Large intestine (tissue), 3 donors: ENCODE measurements at regions not wholly inside any gene's neighbourhood (a gene's known extent, or its start where the extent isn't known, plus 50 kb on each side); places are given as distances from the start of the nearest gene placed in this dataset.

ENCODE experiments used
- DNase-seq, 2 donors: peaks; one replicate each; pipeline versions ENCODE4 v3.0.0 to v3.0.0-alpha.2; 2013
- H3K27ac ChIP-seq: one replicate; pipeline ENCODE4 v1.5.1; 2013; ENCODE audit warnings: low read length
- H3K27me3 ChIP-seq: 2 replicates; pipeline ENCODE4 v1.6.1; 2013; ENCODE audit warnings: low read length; ENCODE audit not compliant: control insufficient read depth, insufficient read depth
- H3K36me3 ChIP-seq: 2 replicates; pipeline ENCODE4 v1.6.1; 2013; ENCODE audit warnings: low read length; ENCODE audit not compliant: control insufficient read depth, insufficient read depth
- H3K4me1 ChIP-seq: one replicate; pipeline ENCODE4 v1.6.1; 2013; ENCODE audit warnings: low read length; ENCODE audit not compliant: control insufficient read depth, insufficient read depth
- H3K4me3 ChIP-seq: one replicate; pipeline ENCODE4 v1.5.1; 2013; ENCODE audit warnings: low read length
- H3K9me3 ChIP-seq: one replicate; pipeline ENCODE4 v1.6.1; 2013; ENCODE audit warnings: mild to moderate bottlenecking, low read depth, low read length, moderate library complexity; ENCODE audit not compliant: control insufficient read depth
- WGBS: methylation state at CpG from one replicate; pipeline ENCODE4 v1.1.5; 2013; ENCODE audit warnings: low lambda C conversion rate; ENCODE audit not compliant: insufficient coverage; 5-methylcytosine and 5-hydroxymethylcytosine counted together

GRCh38 chr5:118451697-118452247 lies 536.6 kb downstream of the DTWD2 start:
- no peak for DNase-seq
- H3K27me3 ChIP-seq = no peaks in the 10 kb centered on the region
- no peak overlapping the region for H3K4me3 ChIP-seq
- H3K9me3 ChIP-seq = no peaks in the 10 kb centered on the region
- H3K4me1 ChIP-seq = no peaks in the 10 kb centered on the region
- H3K27ac ChIP-seq = no peak overlapping the region
- no CpG with 5 or more reads among the region's 3 CpGs for WGBS
- H3K36me3 ChIP-seq = no peaks in the 10 kb centered on the region

DNA sequence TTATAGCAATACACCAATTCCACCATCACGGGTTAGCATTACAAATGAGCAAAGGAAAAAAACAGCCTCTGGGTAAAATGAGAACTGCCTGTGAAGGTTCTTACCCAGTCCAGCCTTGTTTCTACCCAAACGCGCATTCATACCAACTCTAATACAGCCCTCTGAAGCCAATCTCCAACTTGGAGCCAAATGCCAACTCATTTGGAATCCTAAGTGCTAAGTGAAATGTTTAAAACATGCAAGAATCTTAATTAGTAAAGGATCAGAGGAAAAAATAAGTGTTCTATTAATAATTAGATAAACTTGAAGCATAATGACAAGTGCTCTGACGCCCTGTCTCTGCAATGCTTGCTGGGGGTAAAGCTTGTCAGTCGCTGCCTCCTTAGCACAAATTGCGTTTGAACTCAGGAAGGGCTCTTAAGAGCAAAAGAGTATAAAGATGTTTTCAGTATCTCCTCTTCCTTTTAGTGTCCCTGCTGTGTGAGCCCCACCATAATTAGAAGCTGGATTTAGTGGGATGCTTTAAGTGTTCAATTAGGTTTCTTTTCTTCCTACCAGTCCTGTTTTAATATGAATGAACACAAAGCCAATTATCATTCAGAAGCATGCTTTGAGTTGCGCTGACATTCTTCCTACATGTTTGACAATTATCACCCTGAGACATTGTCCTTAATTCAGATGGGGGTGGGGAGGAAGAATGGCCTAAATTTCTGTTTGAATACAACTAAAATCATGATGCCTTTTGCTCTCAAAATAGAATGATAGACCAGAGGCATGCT lies 537.6 kb downstream of the DTWD2 start:
- H3K27me3 ChIP-seq = no peaks in the 10 kb centered on the region
- no peaks in the 10 kb centered on the region for H3K36me3 ChIP-seq
- H3K9me3 ChIP-seq = no peaks in the 10 kb centered on the region
- no peak overlapping the region for H3K4me3 ChIP-seq
- no peak overlapping the region for H3K27ac ChIP-seq
- no peaks in the 10 kb centered on the region for H3K4me1 ChIP-seq
- no CpG with 5 or more reads among the region's 7 CpGs for WGBS
- DNase-seq = no peak

DNA sequence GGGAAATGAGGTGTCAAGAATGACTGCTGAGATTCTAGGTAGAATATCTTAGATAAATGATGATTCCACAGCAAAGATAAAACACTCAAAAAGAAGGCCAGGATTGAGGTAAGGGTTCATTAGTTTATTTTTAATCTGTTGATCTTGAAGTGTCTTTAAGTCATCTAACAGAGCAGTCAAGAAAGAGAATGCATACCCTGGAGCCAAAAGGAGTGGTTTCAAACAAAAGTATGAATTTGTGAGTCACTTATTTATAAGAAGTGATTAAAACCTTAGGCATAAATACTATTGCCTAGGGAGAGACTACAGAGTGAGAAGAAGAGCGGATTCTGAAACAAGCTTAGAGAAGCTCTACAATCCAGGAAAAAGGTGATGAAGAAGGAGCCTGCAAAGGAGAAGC lies 541.0 kb downstream of the DTWD2 start:
- no CpG with 5 or more reads among the region's 1 CpG for WGBS

GRCh38 chr5:118441956-118442355 lies 546.4 kb downstream of the DTWD2 start:
- H3K9me3 ChIP-seq = no peaks in the 10 kb centered on the region
- no CpG with 5 or more reads among the region's 2 CpGs for WGBS
- no peak overlapping the region for H3K4me3 ChIP-seq
- no peaks in the 10 kb centered on the region for H3K27me3 ChIP-seq
- no peaks in the 10 kb centered on the region for H3K4me1 ChIP-seq
- no peak overlapping the region for H3K27ac ChIP-seq
- H3K36me3 ChIP-seq = no peaks in the 10 kb centered on the region
- no peak for DNase-seq

More for the DNA sequence above, 541.0 kb downstream of the DTWD2 start:
- H3K27ac ChIP-seq = no peak overlapping the region
- no peaks in the 10 kb centered on the region for H3K4me1 ChIP-seq
- H3K27me3 ChIP-seq = no peaks in the 10 kb centered on the region
- no peaks in the 10 kb centered on the region for H3K36me3 ChIP-seq
- no peaks in the 10 kb centered on the region for H3K9me3 ChIP-seq
- DNase-seq = no peak
- no peak overlapping the region for H3K4me3 ChIP-seq

DNA sequence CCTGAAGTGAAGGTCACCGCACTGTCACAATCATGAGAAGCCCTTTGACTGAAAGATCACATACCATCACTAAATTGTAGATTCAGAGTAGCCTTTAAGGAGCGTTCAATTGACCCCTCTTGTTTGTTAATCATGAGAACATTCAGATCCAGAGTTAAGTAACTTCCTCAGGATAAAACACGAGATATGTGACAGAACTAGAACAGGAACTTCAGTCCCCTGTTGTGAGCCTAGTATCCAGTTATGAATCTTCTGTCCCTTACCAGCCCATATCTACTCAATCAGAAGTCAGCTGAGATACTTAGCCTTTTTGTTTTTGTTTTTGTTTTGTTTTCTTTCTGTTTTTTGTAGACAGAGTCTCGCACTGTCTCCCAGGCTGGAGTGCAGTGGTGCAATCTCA lies 547.3 kb downstream of the DTWD2 start:
- Histone ChIP-seq H3K36me3 (no peaks in the 10 kb centered on the region), H3K27ac (no peak overlapping the region), H3K4me3 (no peak overlapping the region), H3K4me1 (no peaks in the 10 kb centered on the region), H3K27me3 (no peaks in the 10 kb centered on the region), H3K9me3 (no peaks in the 10 kb centered on the region)
- DNase-seq = no peak
- WGBS = no CpG with 5 or more reads among the region's 4 CpGs

- no CpG with 5 or more reads among the region's 5 CpGs for WGBS
- Histone ChIP-seq H3K9me3 (no peaks in the 10 kb centered on the region), H3K4me3 (no peak overlapping the region), H3K36me3 (no peaks in the 10 kb centered on the region), H3K27ac (no peak overlapping the region), H3K27me3 (no peaks in the 10 kb centered on the region), H3K4me1 (no peaks in the 10 kb centered on the region)
- DNase-seq = no peak
Observed at GRCh38 chr5:118440496-118440895, 547.9 kb downstream of the DTWD2 start.

GRCh38 chr5:118439831-118440230 lies 548.5 kb downstream of the DTWD2 start:
- Histone ChIP-seq H3K27ac (no peak overlapping the region), H3K4me1 (no peaks in the 10 kb centered on the region), H3K27me3 (no peaks in the 10 kb centered on the region), H3K4me3 (no peak overlapping the region), H3K36me3 (no peaks in the 10 kb centered on the region), H3K9me3 (no peaks in the 10 kb centered on the region)
- no CpG with 5 or more reads among the region's 2 CpGs for WGBS
- DNase-seq = no peak

- DNase-seq = no peak
- WGBS = no CpG with 5 or more reads among the region's 4 CpGs
- H3K36me3 ChIP-seq = no peaks in the 10 kb centered on the region
- no peaks in the 10 kb centered on the region for H3K9me3 ChIP-seq
- H3K27ac ChIP-seq = no peak overlapping the region
- H3K4me1 ChIP-seq = no peaks in the 10 kb centered on the region
- H3K27me3 ChIP-seq = no peaks in the 10 kb centered on the region
- H3K4me3 ChIP-seq = no peak overlapping the region
Observed at GRCh38 chr5:118435131-118435530, 553.2 kb downstream of the DTWD2 start.

GRCh38 chr5:118434522-118434921 lies 553.8 kb downstream of the DTWD2 start:
- H3K27ac ChIP-seq = no peak overlapping the region
- DNase-seq = no peak
- no peaks in the 10 kb centered on the region for H3K9me3 ChIP-seq
- H3K4me3 ChIP-seq = no peak overlapping the region
- no peaks in the 10 kb centered on the region for H3K36me3 ChIP-seq
- no peaks in the 10 kb centered on the region for H3K4me1 ChIP-seq
- no CpG with 5 or more reads among the region's 2 CpGs for WGBS
- H3K27me3 ChIP-seq = no peaks in the 10 kb centered on the region

- no peaks in the 10 kb centered on the region for H3K36me3 ChIP-seq
- H3K4me1 ChIP-seq = no peaks in the 10 kb centered on the region
- H3K9me3 ChIP-seq = no peaks in the 10 kb centered on the region
- 100% methylated on average over 1 of the region's 2 CpGs for WGBS
- no peak overlapping the region for H3K4me3 ChIP-seq
- no peak for DNase-seq
- no peaks in the 10 kb centered on the region for H3K27me3 ChIP-seq
- H3K27ac ChIP-seq = no peak overlapping the region
Observed at GRCh38 chr5:118430076-118430475, 558.3 kb downstream of the DTWD2 start.

- Histone ChIP-seq H3K36me3 (no peaks in the 10 kb centered on the region), H3K4me1 (no peaks in the 10 kb centered on the region), H3K27me3 (no peaks in the 10 kb centered on the region), H3K27ac (no peak overlapping the region), H3K9me3 (no peaks in the 10 kb centered on the region), H3K4me3 (no peak overlapping the region)
- DNase-seq = no peak
Observed at GRCh38 chr5:118407958-118408357, 580.4 kb downstream of the DTWD2 start.
